Colonic mucosa (tissue), 4 donors: ENCODE measurements at regions not wholly inside any gene's neighbourhood (a gene's known extent, or its start where the extent isn't known, plus 50 kb on each side); places are given as distances from the start of the nearest gene placed in this dataset.

Source experiments
- DNase-seq: peaks from one replicate; pipeline ENCODE4 v3.0.0-alpha.2; 2020
- H3K27ac ChIP-seq: fragments of 200-600 bp; one replicate; pipeline ENCODE4 v1.8.0; 2021
- H3K27me3 ChIP-seq: fragments of 200-600 bp; one replicate; pipeline ENCODE4 v1.8.0; 2021
- H3K36me3 ChIP-seq: fragments of 200-600 bp; one replicate; pipeline ENCODE4 v1.8.0; 2021
- H3K4me1 ChIP-seq: fragments of 200-600 bp; one replicate; pipeline ENCODE4 v1.8.0; 2021; ENCODE audit warnings: mild to moderate bottlenecking
- H3K4me3 ChIP-seq: fragments of 200-600 bp; one replicate; pipeline ENCODE4 v1.8.0; 2021
- H3K9ac ChIP-seq, 2 donors: one replicate each; pipeline ENCODE4 v1.7.0; 2013; ENCODE audit warnings: control low read depth in 2 of 2, low read depth in 2 of 2, low read length in 2 of 2
- H3K9me3 ChIP-seq: fragments of 200-600 bp; one replicate; pipeline ENCODE4 v1.8.0; 2021
- CTCF ChIP-seq: fragments of 200-600 bp; IDR thresholded peaks from one replicate; pipeline ENCODE4 v1.8.0; 2022; ENCODE audit warnings: antibody characterized with exemption, mild to moderate bottlenecking
- intact Hi-C: fragments of 100-400 bp; cut with DNase I; formaldehyde crosslinking; loops from one replicate; pipeline ENCODE4 v1.14.1; 2022
- donor health status: healthy.
- donor health status: DM: no; HTN: no; CAD: no.
- donor health status: DM: no; HTN: no; CAD: no.

GRCh38 chr20:11451793-11452291, 465.9 kb upstream of the BTBD3 start:
- peaks cover 5% of the 10 kb centered on the region for H3K4me1 ChIP-seq

DNA sequence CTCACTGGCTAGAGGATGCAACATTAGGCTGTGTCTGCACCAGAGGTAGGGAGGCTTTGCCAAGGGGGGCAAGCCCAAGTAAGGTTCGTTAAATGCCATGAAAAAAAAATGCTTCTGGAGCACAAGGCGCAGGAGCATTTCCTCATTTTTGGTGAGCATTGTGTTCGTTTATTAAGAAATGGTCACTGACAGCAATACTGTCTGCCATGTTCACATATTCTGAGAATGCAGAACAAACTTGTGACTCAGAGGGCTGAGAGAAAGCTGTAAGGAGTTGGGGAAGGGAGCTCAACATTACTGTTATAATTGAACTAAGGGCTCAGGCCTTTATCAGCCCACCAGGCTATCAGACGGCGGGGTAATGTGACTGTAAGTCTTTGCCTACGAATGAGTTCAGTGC, 465.4 kb upstream of the BTBD3 start:
- no peak for TF ChIP-seq CTCF
- H3K36me3 ChIP-seq: no peaks in the 10 kb centered on the region
- no peak overlapping the region for H3K9ac ChIP-seq
- intact Hi-C loops: no loop called here
- H3K27ac ChIP-seq: no peak overlapping the region
- no peaks in the 10 kb centered on the region for H3K27me3 ChIP-seq
- peaks cover 5% of the 10 kb centered on the region for H3K4me1 ChIP-seq
- no peaks in the 10 kb centered on the region for H3K9me3 ChIP-seq
- H3K4me3 ChIP-seq: no peak overlapping the region
- DNase-seq: no peak

More at GRCh38 chr20:11451793-11452291, 465.9 kb upstream of the BTBD3 start:
- Histone ChIP-seq H3K27me3 (no peaks in the 10 kb centered on the region), H3K9me3 (no peaks in the 10 kb centered on the region), H3K9ac (no peak overlapping the region), H3K36me3 (no peaks in the 10 kb centered on the region), H3K4me3 (no peak overlapping the region), H3K27ac (no peak overlapping the region)
- TF ChIP-seq CTCF: no peak
- no peak for DNase-seq
- intact Hi-C loops: no loop called here

GRCh38 chr20:11453430-11453829, 464.3 kb upstream of the BTBD3 start:
- no peak overlapping the region for H3K9ac ChIP-seq
- no peak for TF ChIP-seq CTCF
- H3K9me3 ChIP-seq: no peaks in the 10 kb centered on the region
- intact Hi-C loops: no loop called here
- H3K27me3 ChIP-seq: no peaks in the 10 kb centered on the region
- no peak overlapping the region for H3K4me3 ChIP-seq
- no peaks in the 10 kb centered on the region for H3K36me3 ChIP-seq
- no peak overlapping the region for H3K27ac ChIP-seq
- no peak for DNase-seq
- peaks cover 5% of the 10 kb centered on the region for H3K4me1 ChIP-seq

GRCh38 chr20:11454966-11455799, 462.5 kb upstream of the BTBD3 start:
- intact Hi-C loops: no loop called here
- H3K27ac ChIP-seq: peak overlapping the region; percentile 1
- no peak overlapping the region for H3K4me3 ChIP-seq
- no peaks in the 10 kb centered on the region for H3K36me3 ChIP-seq
- H3K9ac ChIP-seq: no peak overlapping the region
- peaks cover 5% of the 10 kb centered on the region for H3K4me1 ChIP-seq
- peak; percentile 52 for DNase-seq
- H3K9me3 ChIP-seq: no peaks in the 10 kb centered on the region
- no peak for TF ChIP-seq CTCF
- no peaks in the 10 kb centered on the region for H3K27me3 ChIP-seq

GRCh38 chr20:11457488-11457887, 460.2 kb upstream of the BTBD3 start:
- no peak for DNase-seq
- no peak overlapping the region for H3K4me3 ChIP-seq
- no peak for TF ChIP-seq CTCF
- H3K27ac ChIP-seq: no peak overlapping the region
- no peaks in the 10 kb centered on the region for H3K9me3 ChIP-seq
- peaks cover 5% of the 10 kb centered on the region for H3K4me1 ChIP-seq
- no peaks in the 10 kb centered on the region for H3K36me3 ChIP-seq
- no peak overlapping the region for H3K9ac ChIP-seq
- intact Hi-C loops: no loop called here
- no peaks in the 10 kb centered on the region for H3K27me3 ChIP-seq
